H1 (cell line): ENCODE measurements at regions not wholly inside any gene's neighbourhood (a gene's known extent, or its start where the extent isn't known, plus 50 kb on each side); places are given as distances from the start of the nearest gene placed in this dataset.

Source experiments
- CEBPB ChIP-seq: IDR thresholded peaks from 2 replicates; pipeline ENCODE4 v1.6.1; 2012; ENCODE audit warnings: low read depth, low read length
- CTCF ChIP-seq, 3 experiments: IDR thresholded peaks; 1 replicate in 2 of 3; 2 replicates in 1 of 3; pipeline versions ENCODE4 v1.5.1 to v1.6.1; 2011; ENCODE audit warnings: low read length in 3 of 3, mild to moderate bottlenecking in 3 of 3, inconsistent platforms in 2 of 3, low read depth in 1 of 3, moderate library complexity in 1 of 3; ENCODE audit not compliant: insufficient read depth in 1 of 3; ENCODE audit errors: control extremely low read depth in 1 of 3
- EP300 ChIP-seq, 2 experiments: IDR thresholded peaks; 1 replicate in 1 of 2; 2 replicates in 1 of 2; pipeline ENCODE4 v1.6.1; 2011 to 2012; ENCODE audit warnings: low read depth in 2 of 2, low read length in 2 of 2, mild to moderate bottlenecking in 2 of 2, borderline replicate concordance in 1 of 2, inconsistent platforms in 1 of 2, moderate library complexity in 1 of 2
- HDAC2 ChIP-seq, 2 experiments: fragments of 300-600 bp in 1 of 2; sonication (generic) in 1 of 2; IDR thresholded peaks; 2 replicates each; pipeline ENCODE4 v1.6.1; 2011 to 2012; ENCODE audit warnings: low read depth in 2 of 2, low read length in 2 of 2, mild to moderate bottlenecking in 2 of 2, moderate library complexity in 2 of 2, borderline replicate concordance in 1 of 2, inconsistent platforms in 1 of 2
- JUND ChIP-seq: IDR thresholded peaks from 2 replicates; pipeline ENCODE4 v1.6.1; 2011; ENCODE audit warnings: mild to moderate bottlenecking, improper control_type of control experiment, low read length
- MAX ChIP-seq: IDR thresholded peaks from 2 replicates; pipeline ENCODE4 v1.6.1; 2012; ENCODE audit warnings: inconsistent platforms
- POLR2AphosphoS5 ChIP-seq: IDR thresholded peaks from 2 replicates; pipeline ENCODE4 v1.6.1; 2011; ENCODE audit warnings: low read depth, low read length
- TAF1 ChIP-seq: IDR thresholded peaks from 2 replicates; pipeline ENCODE4 v1.6.1; 2011; ENCODE audit warnings: mild to moderate bottlenecking, low read depth, low read length
- TEAD4 ChIP-seq: IDR thresholded peaks from 2 replicates; pipeline ENCODE4 v1.6.1; 2012; ENCODE audit warnings: low read depth, low read length, inconsistent platforms, mixed read lengths
- YY1 ChIP-seq: IDR thresholded peaks from 2 replicates; pipeline ENCODE4 v1.6.1; 2011; ENCODE audit warnings: low read depth, mild to moderate bottlenecking, low read length

- TF ChIP-seq MAX (no peak), CTCF (IDR thresholded peaks at IDR 0.05; ENCODE audit: control extremely low read depth in 1 of 3, insufficient read depth in 1 of 3, low read depth in 1 of 3, low read length in 3 of 3) (no peak), EP300 (IDR thresholded peaks at IDR 0.05; ENCODE audit: borderline replicate concordance in 1 of 2, low read depth in 2 of 2, low read length in 2 of 2) (no peak), CEBPB (no peak), POLR2AphosphoS5 (no peak), JUND (no peak), TAF1 (no peak), YY1 (no peak), TEAD4 (no peak), HDAC2 (IDR thresholded peaks at IDR 0.05; ENCODE audit: borderline replicate concordance in 1 of 2, low read depth in 2 of 2, low read length in 2 of 2) (no peak)
Measured at GRCh38 chrX:134139090-134139489, 97.9 kb upstream of the CCDC160 start.
